Neural progenitor cell (in vitro differentiated cells): ENCODE measurements at regions not wholly inside any gene's neighbourhood (a gene's known extent, or its start where the extent isn't known, plus 50 kb on each side); places are given as distances from the start of the nearest gene placed in this dataset.
"Not testable (repeated sequence)": the region's sequence is repeated elsewhere in the genome, so short reads cannot be mapped to it uniquely, and the experiment has no call there.

Experiments
- DNase-seq: peaks from one replicate; pipeline ENCODE4 v3.0.0-alpha.2; 2016; ENCODE audit warnings: low spot score
- H2AFZ ChIP-seq: fragments of 200-600 bp; sonication (generic); replicated peaks from 2 replicates; pipeline ENCODE4 v1.6.1; 2016; ENCODE audit warnings: antibody characterized with exemption
- H3F3A ChIP-seq: fragments of 200-600 bp; sonication (generic); 2 replicates; pipeline ENCODE4 v1.6.1; 2016; ENCODE audit warnings: antibody characterized with exemption, low read depth
- H3K27ac ChIP-seq: fragments of 200-600 bp; sonication (generic); 2 replicates; pipeline ENCODE4 v1.5.1; 2016; ENCODE audit warnings: mild to moderate bottlenecking
- H3K27me3 ChIP-seq: fragments of 200-600 bp; sonication (generic); 2 replicates; pipeline ENCODE4 v1.6.1; 2016; ENCODE audit warnings: mild to moderate bottlenecking, moderate library complexity
- H3K36me3 ChIP-seq: fragments of 200-600 bp; sonication (generic); 2 replicates; pipeline ENCODE4 v1.5.1; 2016
- H3K4me1 ChIP-seq: fragments of 200-600 bp; sonication (generic); 2 replicates; pipeline ENCODE4 v1.6.1; 2016; ENCODE audit warnings: mixed run types
- H3K4me2 ChIP-seq: fragments of 200-600 bp; sonication (generic); 2 replicates; pipeline ENCODE4 v1.6.1; 2016
- H3K4me3 ChIP-seq: fragments of 200-600 bp; sonication (generic); 2 replicates; pipeline ENCODE4 v1.5.1; 2016
- H3K79me2 ChIP-seq: fragments of 200-600 bp; sonication (generic); 2 replicates; pipeline ENCODE4 v1.6.1; 2016; ENCODE audit warnings: low read depth
- H3K9ac ChIP-seq: fragments of 200-600 bp; sonication (generic); 2 replicates; pipeline ENCODE4 v1.6.1; 2016
- H3K9me3 ChIP-seq: fragments of 200-600 bp; sonication (generic); 2 replicates; pipeline ENCODE4 v1.5.1; 2016; ENCODE audit warnings: low read depth
- H4K20me1 ChIP-seq: fragments of 200-600 bp; sonication (generic); 2 replicates; pipeline ENCODE4 v1.6.1; 2016; ENCODE audit warnings: low read depth
- H3K27ac Mint-ChIP-seq: 3 replicates; pipeline ENCODE4 v1.8.0; 2021; ENCODE audit warnings: mixed read lengths
- H3K27me3 Mint-ChIP-seq: 2 replicates; pipeline ENCODE4 v1.8.0; 2022; ENCODE audit warnings: low read depth, mild to moderate bottlenecking, inconsistent platforms, moderate library complexity, mixed read lengths; ENCODE audit not compliant: insufficient read depth
- H3K36me3 Mint-ChIP-seq: 3 replicates; pipeline ENCODE4 v1.8.0; 2021; ENCODE audit warnings: mixed read lengths
- H3K4me1 Mint-ChIP-seq: 3 replicates; pipeline ENCODE4 v1.8.0; 2021; ENCODE audit warnings: mixed read lengths
- H3K4me3 Mint-ChIP-seq: 3 replicates; pipeline ENCODE4 v1.8.0; 2021; ENCODE audit warnings: mild to moderate bottlenecking, moderate library complexity, mixed read lengths
- H3K9me3 Mint-ChIP-seq: 3 replicates; pipeline ENCODE4 v1.8.0; 2020; ENCODE audit warnings: mixed read lengths
- EZH2 ChIP-seq: fragments of 200-600 bp; sonication (generic); IDR thresholded peaks from 2 replicates; pipeline ENCODE4 v1.6.1; 2017; ENCODE audit warnings: antibody characterized with exemption, mild to moderate bottlenecking, moderate library complexity
- EZH2phosphoT487 ChIP-seq: fragments of 200-600 bp; sonication (generic); IDR thresholded peaks from 2 replicates; pipeline ENCODE4 v1.6.1; 2017; ENCODE audit warnings: antibody characterized with exemption
- TF ChIP-seq, protein P1 (sequence below): fragments of 200-600 bp; sonication (generic); IDR thresholded peaks from 2 replicates; pipeline ENCODE4 v1.5.1; 2017; ENCODE audit warnings: antibody characterized with exemption, mild to moderate bottlenecking

GRCh38 chr5:120181238-120181637 is 282.9 kb upstream of the PRR16 start:
- H3K27me3 Mint-ChIP-seq, H3K4me3 ChIP-seq, H4K20me1 ChIP-seq, H3K9ac ChIP-seq, H2AFZ ChIP-seq, H3F3A ChIP-seq, H3K27me3 ChIP-seq, DNase-seq, H3K36me3 Mint-ChIP-seq, H3K4me2 ChIP-seq, H3K4me1 ChIP-seq, H3K36me3 ChIP-seq, H3K9me3 Mint-ChIP-seq, H3K27ac Mint-ChIP-seq, H3K27ac ChIP-seq, H3K4me1 Mint-ChIP-seq, H3K9me3 ChIP-seq, H3K4me3 Mint-ChIP-seq, H3K79me2 ChIP-seq: not testable (repeated sequence)

DNA sequence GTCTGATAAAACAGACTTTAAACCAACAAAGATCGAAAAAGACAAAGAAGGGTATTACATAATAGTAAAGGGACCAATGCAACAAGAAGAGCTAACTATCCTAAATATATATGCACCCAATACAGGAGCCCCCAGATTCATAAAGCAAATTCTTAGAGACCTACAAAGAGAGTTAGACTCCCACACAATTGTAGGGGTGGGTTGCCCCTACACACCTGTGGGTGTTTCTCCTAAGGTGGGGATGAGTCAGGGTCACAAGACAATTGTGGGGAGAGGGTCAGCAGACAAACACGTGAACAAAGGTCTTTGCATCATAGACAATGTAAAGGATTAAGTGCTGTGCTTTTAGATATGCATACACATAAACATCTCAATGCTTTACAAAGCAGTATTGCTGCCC is 269.4 kb upstream of the PRR16 start:
- not testable (repeated sequence) for DNase-seq, H3K36me3 ChIP-seq, H3K27me3 ChIP-seq, H3K27ac ChIP-seq, H3K4me3 Mint-ChIP-seq, H3K36me3 Mint-ChIP-seq, H4K20me1 ChIP-seq, H3K27me3 Mint-ChIP-seq, H3K4me2 ChIP-seq, H3K9ac ChIP-seq, H3K4me3 ChIP-seq, H3K4me1 Mint-ChIP-seq, H3K9me3 Mint-ChIP-seq, H3F3A ChIP-seq, H3K79me2 ChIP-seq, H3K4me1 ChIP-seq, H3K27ac Mint-ChIP-seq, H3K9me3 ChIP-seq, H2AFZ ChIP-seq

GRCh38 chr5:120199559-120199958 is 264.5 kb upstream of the PRR16 start:
- H3K36me3 ChIP-seq: no peaks in the 10 kb centered on the region
- H3K4me1 Mint-ChIP-seq: no peaks in the 10 kb centered on the region
- no peaks in the 10 kb centered on the region for H3K36me3 Mint-ChIP-seq
- H3K27ac Mint-ChIP-seq: no peak overlapping the region
- no peaks in the 10 kb centered on the region for H3K27me3 ChIP-seq
- no peaks in the 10 kb centered on the region for H3K27me3 Mint-ChIP-seq
- no peaks in the 10 kb centered on the region for H3K79me2 ChIP-seq
- no peaks in the 10 kb centered on the region for H3K9me3 Mint-ChIP-seq
- H3K4me3 Mint-ChIP-seq: no peak overlapping the region
- no peak overlapping the region for H3K27ac ChIP-seq
- no peak overlapping the region for H3K9ac ChIP-seq
- no peaks in the 10 kb centered on the region for H3K9me3 ChIP-seq
- no peaks in the 10 kb centered on the region for H3F3A ChIP-seq
- no peak overlapping the region for H3K4me2 ChIP-seq
- no peak overlapping the region for H3K4me3 ChIP-seq
- no peak for TF ChIP-seq EZH2
- H3K4me1 ChIP-seq: no peaks in the 10 kb centered on the region
- no peaks in the 10 kb centered on the region for H4K20me1 ChIP-seq
- no peak overlapping the region for H2AFZ ChIP-seq
- DNase-seq: no peak

- Mint-ChIP-seq H3K36me3 (no peaks in the 10 kb centered on the region), H3K4me3 (no peak overlapping the region), H3K9me3 (no peaks in the 10 kb centered on the region), H3K4me1 (no peaks in the 10 kb centered on the region), H3K27ac (no peak overlapping the region), H3K27me3 (no peaks in the 10 kb centered on the region)
- Histone ChIP-seq H3K9ac (no peak overlapping the region), H3K9me3 (no peaks in the 10 kb centered on the region), H2AFZ (no peak overlapping the region), H3K4me2 (no peak overlapping the region), H3K79me2 (no peaks in the 10 kb centered on the region), H3K4me3 (no peak overlapping the region), H3K27me3 (no peaks in the 10 kb centered on the region), H3K27ac (no peak overlapping the region), H4K20me1 (no peaks in the 10 kb centered on the region), H3K36me3 (no peaks in the 10 kb centered on the region), H3K4me1 (no peaks in the 10 kb centered on the region), H3F3A (no peaks in the 10 kb centered on the region)
- no peak for DNase-seq
- TF ChIP-seq, protein P1, sequence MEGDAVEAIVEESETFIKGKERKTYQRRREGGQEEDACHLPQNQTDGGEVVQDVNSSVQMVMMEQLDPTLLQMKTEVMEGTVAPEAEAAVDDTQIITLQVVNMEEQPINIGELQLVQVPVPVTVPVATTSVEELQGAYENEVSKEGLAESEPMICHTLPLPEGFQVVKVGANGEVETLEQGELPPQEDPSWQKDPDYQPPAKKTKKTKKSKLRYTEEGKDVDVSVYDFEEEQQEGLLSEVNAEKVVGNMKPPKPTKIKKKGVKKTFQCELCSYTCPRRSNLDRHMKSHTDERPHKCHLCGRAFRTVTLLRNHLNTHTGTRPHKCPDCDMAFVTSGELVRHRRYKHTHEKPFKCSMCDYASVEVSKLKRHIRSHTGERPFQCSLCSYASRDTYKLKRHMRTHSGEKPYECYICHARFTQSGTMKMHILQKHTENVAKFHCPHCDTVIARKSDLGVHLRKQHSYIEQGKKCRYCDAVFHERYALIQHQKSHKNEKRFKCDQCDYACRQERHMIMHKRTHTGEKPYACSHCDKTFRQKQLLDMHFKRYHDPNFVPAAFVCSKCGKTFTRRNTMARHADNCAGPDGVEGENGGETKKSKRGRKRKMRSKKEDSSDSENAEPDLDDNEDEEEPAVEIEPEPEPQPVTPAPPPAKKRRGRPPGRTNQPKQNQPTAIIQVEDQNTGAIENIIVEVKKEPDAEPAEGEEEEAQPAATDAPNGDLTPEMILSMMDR: no peak
- TF ChIP-seq EZH2phosphoT487 (no peak), EZH2 (no peak)
Observed at GRCh38 chr5:120207129-120207528, 257.0 kb upstream of the PRR16 start.

DNA sequence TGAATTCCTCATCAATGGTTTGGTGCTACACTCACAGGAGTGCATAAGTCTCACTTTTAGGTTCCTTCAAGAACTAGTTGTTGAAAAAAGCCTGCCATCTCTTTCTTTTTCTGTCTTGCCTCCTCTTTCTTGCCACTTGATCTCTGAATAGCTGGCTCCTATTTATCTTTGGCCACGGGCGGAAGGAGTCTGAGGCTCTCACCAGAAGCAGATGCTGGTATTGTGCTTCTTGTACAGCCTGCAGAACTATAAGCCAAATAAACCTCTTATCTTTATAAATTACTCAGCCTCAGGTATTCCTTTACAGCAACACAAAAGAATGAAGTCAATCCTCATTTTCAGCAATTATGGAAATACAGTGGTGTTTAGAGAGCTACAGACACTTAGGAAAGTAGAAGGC is 247.1 kb upstream of the PRR16 start:
- Mint-ChIP-seq H3K36me3 (no peaks in the 10 kb centered on the region), H3K27me3 (no peaks in the 10 kb centered on the region), H3K27ac (no peak overlapping the region), H3K9me3 (no peaks in the 10 kb centered on the region), H3K4me3 (no peak overlapping the region), H3K4me1 (peaks cover 2% of the 10 kb centered on the region)
- no peaks in the 10 kb centered on the region for H3K27me3 ChIP-seq
- H2AFZ ChIP-seq: no peak overlapping the region
- no peaks in the 10 kb centered on the region for H3K79me2 ChIP-seq
- H3F3A ChIP-seq: no peaks in the 10 kb centered on the region
- no peak overlapping the region for H3K4me2 ChIP-seq
- no peaks in the 10 kb centered on the region for H4K20me1 ChIP-seq
- no peak for DNase-seq
- no peak overlapping the region for H3K27ac ChIP-seq
- no peak overlapping the region for H3K4me3 ChIP-seq
- H3K9me3 ChIP-seq: no peaks in the 10 kb centered on the region
- H3K9ac ChIP-seq: no peak overlapping the region
- H3K4me1 ChIP-seq: no peaks in the 10 kb centered on the region
- H3K36me3 ChIP-seq: no peaks in the 10 kb centered on the region
- no peak for TF ChIP-seq EZH2phosphoT487
- TF ChIP-seq, protein P1: no peak
- no peak for TF ChIP-seq EZH2
